ENCODE measurements at regions not wholly inside any gene's neighbourhood (a gene's known extent, or its start where the extent isn't known, plus 50 kb on each side); places are given as distances from the start of the nearest gene placed in this dataset.

DNA sequence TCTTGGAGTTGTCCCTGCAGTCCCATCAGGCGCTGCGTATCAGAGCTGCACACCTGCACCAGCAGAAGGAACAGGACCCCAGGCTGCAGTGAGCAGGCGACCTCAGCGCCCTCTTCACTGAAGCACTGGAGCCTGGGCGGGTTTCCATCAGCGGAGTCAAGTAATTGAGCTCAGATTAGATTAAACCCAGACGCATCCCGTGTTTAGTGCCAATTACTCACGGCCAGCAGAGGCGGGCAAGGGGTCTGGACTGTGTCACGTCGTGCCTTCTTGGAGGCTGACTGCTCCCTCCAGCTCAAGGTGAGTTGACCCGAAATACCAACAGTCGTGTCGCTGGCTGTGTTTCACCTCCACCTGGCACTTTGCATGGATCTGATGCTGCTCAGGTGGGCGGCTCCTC is 123.6 kb downstream of the CXCL12 start:
- WGBS, 2 donors, result 84 to 87% methylated on average over 9 to 10 of the region's 16 CpGs
- DNase-seq, result no peak
- H3K27ac ChIP-seq, result no peak overlapping the region
- no peaks in the 10 kb centered on the region for H3K27me3 ChIP-seq
- no peak overlapping the region for H3K4me3 ChIP-seq
- TF ChIP-seq, protein P1, sequence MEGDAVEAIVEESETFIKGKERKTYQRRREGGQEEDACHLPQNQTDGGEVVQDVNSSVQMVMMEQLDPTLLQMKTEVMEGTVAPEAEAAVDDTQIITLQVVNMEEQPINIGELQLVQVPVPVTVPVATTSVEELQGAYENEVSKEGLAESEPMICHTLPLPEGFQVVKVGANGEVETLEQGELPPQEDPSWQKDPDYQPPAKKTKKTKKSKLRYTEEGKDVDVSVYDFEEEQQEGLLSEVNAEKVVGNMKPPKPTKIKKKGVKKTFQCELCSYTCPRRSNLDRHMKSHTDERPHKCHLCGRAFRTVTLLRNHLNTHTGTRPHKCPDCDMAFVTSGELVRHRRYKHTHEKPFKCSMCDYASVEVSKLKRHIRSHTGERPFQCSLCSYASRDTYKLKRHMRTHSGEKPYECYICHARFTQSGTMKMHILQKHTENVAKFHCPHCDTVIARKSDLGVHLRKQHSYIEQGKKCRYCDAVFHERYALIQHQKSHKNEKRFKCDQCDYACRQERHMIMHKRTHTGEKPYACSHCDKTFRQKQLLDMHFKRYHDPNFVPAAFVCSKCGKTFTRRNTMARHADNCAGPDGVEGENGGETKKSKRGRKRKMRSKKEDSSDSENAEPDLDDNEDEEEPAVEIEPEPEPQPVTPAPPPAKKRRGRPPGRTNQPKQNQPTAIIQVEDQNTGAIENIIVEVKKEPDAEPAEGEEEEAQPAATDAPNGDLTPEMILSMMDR (IDR thresholded peaks at IDR 0.05), result no peak
- no peak for TF ChIP-seq POLR2A (IDR thresholded peaks at IDR 0.05)
- H3K4me1 ChIP-seq, result peaks cover 0 to 17% (median 0%) of the 10 kb centered on the region in 3 donors
- H3K36me3 ChIP-seq, result no peaks in the 10 kb centered on the region
- intact Hi-C loops (cut with DNase I), result no loop called here
- no peaks in the 10 kb centered on the region for H3K9me3 ChIP-seq

DNA sequence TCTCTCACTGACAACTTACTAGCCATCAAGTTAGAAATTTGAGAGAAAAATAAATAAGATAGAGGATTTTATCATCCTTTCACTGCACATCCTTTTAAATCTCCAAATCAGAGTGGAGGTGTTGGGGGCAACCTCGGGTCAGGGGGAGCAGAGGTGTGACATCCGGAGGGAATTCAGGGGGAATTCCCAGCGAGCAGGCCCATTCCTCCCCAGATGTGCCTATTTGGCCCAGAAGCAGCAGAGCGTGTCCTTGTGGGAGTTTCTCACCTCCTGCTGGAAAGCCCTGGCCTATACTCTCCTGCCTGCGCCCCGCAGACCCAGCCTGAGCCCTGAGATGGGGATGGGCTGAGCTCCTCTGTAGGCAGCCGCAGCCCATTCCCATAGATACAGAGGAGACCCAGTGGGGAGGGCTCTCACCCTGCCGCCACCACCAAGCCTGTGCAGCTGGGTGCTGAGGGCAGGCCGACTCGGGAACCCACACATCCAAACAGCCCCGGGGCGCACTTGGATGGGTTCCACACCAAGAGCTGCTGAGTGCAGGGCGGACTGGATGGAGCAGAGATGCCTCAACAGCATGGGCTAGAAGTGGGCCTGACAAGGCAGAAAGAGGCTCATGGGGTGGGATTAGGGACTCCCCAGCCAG is 124.5 kb downstream of the CXCL12 start:
- WGBS, 2 donors, result 62 to 83% methylated on average over 3 to 4 of the region's 13 CpGs

DNA sequence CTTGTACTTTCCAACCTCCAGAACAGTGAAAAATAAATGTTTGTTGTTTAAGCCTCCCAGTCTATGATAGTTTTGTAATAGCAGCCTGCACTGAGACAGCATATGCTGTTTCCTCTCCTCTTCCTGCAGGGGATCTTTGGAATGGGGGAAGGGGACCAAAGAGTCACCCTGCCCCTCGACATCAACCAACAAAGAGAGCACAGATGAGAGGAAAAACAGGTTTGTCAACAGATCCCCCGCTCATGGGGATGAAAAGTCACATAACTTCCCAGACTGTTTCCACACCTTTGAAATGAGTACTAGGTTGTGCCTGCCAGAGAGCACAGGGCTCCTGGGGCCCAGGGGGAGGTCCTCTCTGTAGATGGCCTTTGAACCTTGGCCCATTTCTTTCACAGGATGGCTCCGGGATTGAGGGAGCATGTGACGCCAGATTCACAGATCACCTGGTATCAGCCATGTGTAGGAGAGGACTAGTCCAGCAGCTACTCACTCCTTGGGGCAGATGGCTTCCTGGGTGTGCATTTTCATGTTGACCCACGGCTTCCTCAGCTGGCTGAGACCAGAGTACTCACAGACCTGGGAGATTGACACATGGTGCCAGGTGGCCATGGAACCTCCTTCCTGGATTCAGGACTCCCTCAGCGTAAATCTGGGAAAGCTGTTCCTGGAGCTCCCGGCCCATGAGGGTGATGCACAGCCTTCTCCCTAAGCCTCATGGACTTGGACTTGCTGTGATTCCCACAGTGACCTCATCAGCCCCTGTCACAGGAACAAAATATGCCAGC is 125.6 kb downstream of the CXCL12 start:
- Histone ChIP-seq H3K4me1 (peaks cover 0 to 16% (median 0%) of the 10 kb centered on the region in 3 donors), H3K27me3 (no peaks in the 10 kb centered on the region), H3K27ac (no peak overlapping the region), H3K9me3 (no peaks in the 10 kb centered on the region), H3K36me3 (no peaks in the 10 kb centered on the region), H3K4me3 (no peak overlapping the region)
- no peak for DNase-seq
- no peak for TF ChIP-seq POLR2A (IDR thresholded peaks at IDR 0.05)
- TF ChIP-seq, protein P1 (IDR thresholded peaks at IDR 0.05), result no peak
- intact Hi-C loops (cut with DNase I), result no loop called here
- 52 to 53% methylated on average over 5 of the region's 7 CpGs for WGBS, 2 donors

More for the DNA sequence above, 124.5 kb downstream of the CXCL12 start:
- Histone ChIP-seq H3K4me1 (peaks cover 0 to 17% (median 0%) of the 10 kb centered on the region in 3 donors), H3K36me3 (no peaks in the 10 kb centered on the region), H3K4me3 (no peak overlapping the region), H3K9me3 (no peaks in the 10 kb centered on the region), H3K27ac (no peak overlapping the region), H3K27me3 (no peaks in the 10 kb centered on the region)
- TF ChIP-seq, protein P1 (IDR thresholded peaks at IDR 0.05), result no peak
- TF ChIP-seq POLR2A (IDR thresholded peaks at IDR 0.05), result no peak
- intact Hi-C loops (cut with DNase I), result no loop called here
- DNase-seq, result no peak

- peaks cover 0 to 16% (median 0%) of the 10 kb centered on the region in 3 donors for H3K4me1 ChIP-seq
- no peaks in the 10 kb centered on the region for H3K27me3 ChIP-seq
- no peak overlapping the region for H3K4me3 ChIP-seq
- WGBS, 2 donors, result 57 to 74% methylated on average over 3 to 4 of the region's 4 CpGs
- no peak overlapping the region for H3K27ac ChIP-seq
- no peaks in the 10 kb centered on the region for H3K9me3 ChIP-seq
- intact Hi-C loops (cut with DNase I), result no loop called here
- H3K36me3 ChIP-seq, result no peaks in the 10 kb centered on the region
- DNase-seq, result no peak
- no peak for TF ChIP-seq POLR2A (IDR thresholded peaks at IDR 0.05)
- TF ChIP-seq, protein P1 (IDR thresholded peaks at IDR 0.05), result no peak
Measured at GRCh38 chr10:44258460-44259089, 126.3 kb downstream of the CXCL12 start.

DNA sequence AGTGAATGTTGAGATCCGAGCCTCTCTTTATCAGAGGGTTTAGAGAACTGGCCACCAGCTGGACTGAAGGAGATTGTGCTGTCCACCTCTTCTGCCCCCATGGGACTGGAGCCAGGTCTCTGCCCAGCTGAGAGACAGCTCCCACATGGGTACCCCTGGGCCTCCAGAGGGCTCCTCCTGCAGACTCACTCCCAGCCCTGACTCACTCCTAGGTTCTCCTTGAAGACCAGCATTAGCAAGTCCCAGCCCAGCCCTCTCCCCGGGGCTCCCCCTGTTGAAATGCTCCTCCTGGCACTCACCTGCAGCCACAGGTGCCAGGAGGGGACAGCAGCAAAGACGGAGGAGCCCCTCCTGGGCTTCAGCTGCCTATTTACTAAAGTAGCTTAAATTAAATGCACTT is 126.9 kb downstream of the CXCL12 start:
- H3K9me3 ChIP-seq, result no peaks in the 10 kb centered on the region
- 41 to 58% methylated on average over 2 to 3 of the region's 3 CpGs for WGBS, 2 donors
- peaks cover 0 to 14% (median 0%) of the 10 kb centered on the region in 3 donors for H3K4me1 ChIP-seq
- DNase-seq, result no peak
- no peaks in the 10 kb centered on the region for H3K36me3 ChIP-seq
- H3K4me3 ChIP-seq, result no peak overlapping the region
- no peaks in the 10 kb centered on the region for H3K27me3 ChIP-seq
- H3K27ac ChIP-seq, result no peak overlapping the region
- TF ChIP-seq POLR2A (IDR thresholded peaks at IDR 0.05), result no peak
- TF ChIP-seq, protein P1 (IDR thresholded peaks at IDR 0.05), result no peak
- intact Hi-C loops (cut with DNase I), result no loop called here
